EL (cell line): ENCODE measurements at regions not wholly inside any gene's neighbourhood (a gene's known extent, or its start where the extent isn't known, plus 50 kb on each side); places are given as distances from the start of the nearest gene placed in this dataset.

Source experiments
- DNase-seq: peaks from one replicate; pipeline ENCODE4 v3.0.0-alpha.2; 2016

- DNase-seq = no peak
Measured at GRCh38 chr4:54843106-54843505, 185.3 kb downstream of the KIT start.

- DNase-seq = no peak
Measured at GRCh38 chr4:54842656-54843055, 184.9 kb downstream of the KIT start.

DNA sequence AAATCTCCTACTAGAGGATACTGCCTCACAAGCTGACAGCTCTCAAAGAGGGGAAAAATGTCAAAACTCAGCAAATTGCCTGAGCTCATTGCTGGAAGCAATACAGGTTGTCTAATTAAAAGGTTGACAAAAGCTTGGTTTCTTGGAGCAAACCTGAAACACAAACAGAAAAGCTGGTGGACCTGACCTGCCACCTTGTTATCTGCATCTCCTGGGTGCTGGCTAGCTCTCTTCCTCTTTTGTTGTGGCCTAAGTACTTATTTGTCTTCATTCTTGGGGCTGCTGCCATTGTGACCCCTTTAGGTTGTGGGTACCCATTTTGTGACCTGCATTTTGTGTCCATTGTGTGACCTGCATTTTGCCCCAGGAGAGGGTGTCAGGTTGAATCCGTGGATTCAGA, 184.5 kb downstream of the KIT start:
- DNase-seq = no peak

- peak; percentile 59 for DNase-seq
Measured at GRCh38 chr4:54840992-54841768, 183.4 kb downstream of the KIT start.

- no peak for DNase-seq
Measured at GRCh38 chr4:54840430-54840829, 182.7 kb downstream of the KIT start.

DNA sequence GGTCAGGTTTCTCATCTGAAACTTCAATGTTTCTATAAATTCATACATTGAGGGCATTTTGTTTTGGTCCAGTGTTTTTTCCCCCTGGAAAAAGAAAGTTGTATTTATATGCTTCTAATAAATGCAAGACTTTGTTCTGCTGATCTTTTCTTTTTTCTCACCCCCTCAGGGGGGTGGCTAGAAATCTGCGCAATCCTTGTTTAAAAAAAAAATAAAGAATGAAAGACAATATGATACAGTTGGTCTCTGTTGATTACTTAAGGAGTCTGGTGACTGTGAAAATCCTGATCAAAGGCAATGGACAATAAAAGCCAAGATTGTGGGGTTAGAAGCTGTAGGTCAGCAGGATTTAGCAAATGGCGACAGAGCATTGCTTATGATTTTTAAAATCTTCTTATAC, 180.5 kb downstream of the KIT start:
- no peak for DNase-seq

DNA sequence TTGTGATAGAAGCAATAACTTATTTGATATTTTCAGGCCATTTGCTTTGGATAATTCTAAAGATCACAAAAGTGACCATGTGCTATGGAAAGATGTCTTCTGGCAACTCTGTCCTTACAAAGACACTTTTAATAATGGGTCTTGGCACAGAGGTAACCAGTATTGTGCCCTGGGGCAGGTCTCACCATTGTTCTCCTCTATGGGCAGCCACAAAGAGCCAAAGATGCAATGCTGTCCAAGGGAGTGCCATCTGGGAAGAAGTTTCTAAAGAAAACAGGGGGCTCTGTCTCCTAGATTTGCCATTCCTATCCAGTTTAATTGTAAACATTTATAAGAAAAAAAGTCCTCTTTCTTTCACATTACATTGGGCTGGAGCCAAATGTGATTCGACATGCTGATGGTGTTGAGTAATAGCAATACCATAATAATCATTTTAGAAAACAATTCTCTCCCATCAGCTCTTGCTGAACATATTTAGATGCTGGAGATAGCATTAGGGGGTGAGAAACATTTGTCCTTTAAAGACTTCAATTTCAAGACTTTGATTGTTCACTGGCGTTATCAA, 179.9 kb downstream of the KIT start:
- peak; percentile 25 for DNase-seq

DNA sequence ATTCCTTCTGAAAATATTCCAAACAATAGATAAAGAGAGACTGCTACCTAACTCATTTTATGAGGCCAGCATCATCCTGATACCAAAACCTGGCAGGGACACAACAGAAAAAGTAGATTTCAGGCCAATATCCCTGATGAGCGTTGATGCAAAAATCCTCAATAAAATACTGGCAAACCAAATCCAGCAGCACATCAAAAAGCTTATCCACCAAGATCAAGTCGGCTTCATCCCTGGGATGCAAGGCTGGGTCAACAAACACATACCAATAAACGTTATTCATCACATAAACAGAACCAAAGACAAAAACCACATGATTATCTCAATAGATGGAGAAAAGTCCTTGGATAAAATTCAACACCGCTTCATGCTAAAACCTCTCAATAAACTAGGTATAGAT, 170.6 kb downstream of the KIT start:
- DNase-seq = peak; percentile 51

- DNase-seq = no peak
Measured at GRCh38 chr4:54823616-54824015, 165.9 kb downstream of the KIT start.

DNA sequence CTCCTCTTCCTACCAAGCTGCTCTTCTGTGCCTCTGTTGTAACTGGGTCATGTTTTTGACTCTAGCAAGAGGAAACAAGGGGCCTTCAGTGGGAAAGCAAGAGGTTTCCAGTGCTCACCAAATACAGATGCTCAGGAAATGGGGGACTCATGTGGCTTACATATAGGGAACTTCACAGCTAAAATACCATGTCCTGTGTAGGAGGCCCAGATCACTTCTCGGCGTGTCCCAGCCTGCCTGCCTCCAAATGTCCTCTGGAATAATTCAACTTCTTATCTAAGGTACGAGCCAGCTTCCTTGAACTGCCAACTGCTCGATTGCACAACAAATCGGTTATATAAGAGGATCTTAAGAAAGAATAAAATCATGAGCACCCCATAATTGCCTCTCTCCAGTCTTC, 161.3 kb downstream of the KIT start:
- DNase-seq = no peak

DNA sequence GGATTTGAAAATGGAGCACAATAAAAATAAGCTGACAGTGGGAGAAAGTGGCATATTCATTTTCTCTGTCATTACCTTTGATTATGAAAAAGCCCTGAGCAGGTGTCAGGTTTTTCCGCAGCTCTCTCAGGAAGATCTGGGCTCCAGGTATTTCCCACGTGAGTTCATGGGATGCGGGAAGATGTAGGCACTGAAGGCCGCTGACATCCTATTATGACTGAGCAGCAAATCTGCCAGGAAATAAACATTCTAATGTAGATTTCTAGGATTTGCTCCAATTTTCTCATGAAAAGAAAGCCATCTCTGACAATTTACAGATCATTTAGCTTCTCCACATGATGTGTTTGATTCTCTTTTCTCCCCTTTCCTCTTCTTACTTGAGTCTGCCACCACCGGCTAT, 160.7 kb downstream of the KIT start:
- DNase-seq = no peak

DNA sequence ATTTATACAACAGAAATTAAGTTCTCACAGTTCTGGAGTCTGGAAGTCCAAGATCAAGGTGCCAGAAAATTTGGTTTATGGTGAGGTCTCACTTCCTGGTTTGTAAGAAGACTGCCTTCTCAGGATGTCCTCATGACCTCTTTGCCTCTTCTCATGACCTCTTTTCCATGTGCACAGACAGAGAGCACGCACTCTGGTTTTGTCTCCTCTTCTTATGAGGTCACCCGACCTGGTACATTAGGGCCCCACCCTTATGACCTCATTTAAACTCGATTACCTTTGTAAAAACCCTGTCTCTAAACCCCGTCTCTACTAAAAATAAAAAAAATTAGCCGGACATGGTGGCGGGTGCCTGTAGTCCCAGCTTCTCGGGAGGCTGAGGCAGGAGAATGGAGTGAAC, 155.9 kb downstream of the KIT start:
- DNase-seq = no peak

GRCh38 chr4:54806351-54806750, 148.6 kb downstream of the KIT start:
- DNase-seq = no peak

DNA sequence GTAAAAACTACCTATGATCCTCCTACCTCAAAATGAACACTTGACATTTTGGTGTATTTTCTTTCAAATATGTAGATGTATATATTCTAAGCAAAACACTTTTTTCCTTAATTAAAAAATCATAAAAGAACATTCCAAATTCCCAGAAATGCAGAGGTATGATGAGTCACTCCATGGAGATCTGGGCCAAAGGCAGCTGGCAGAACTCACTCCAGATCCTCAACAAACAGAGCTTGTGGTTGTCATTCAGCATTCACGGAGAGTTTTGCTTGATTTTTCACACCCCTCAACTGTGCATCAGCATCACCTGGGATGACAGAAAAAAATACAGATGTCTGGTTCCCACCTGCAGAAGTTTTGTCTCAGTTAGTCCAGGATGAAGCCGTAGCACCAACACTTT, 144.6 kb downstream of the KIT start:
- DNase-seq = no peak

DNA sequence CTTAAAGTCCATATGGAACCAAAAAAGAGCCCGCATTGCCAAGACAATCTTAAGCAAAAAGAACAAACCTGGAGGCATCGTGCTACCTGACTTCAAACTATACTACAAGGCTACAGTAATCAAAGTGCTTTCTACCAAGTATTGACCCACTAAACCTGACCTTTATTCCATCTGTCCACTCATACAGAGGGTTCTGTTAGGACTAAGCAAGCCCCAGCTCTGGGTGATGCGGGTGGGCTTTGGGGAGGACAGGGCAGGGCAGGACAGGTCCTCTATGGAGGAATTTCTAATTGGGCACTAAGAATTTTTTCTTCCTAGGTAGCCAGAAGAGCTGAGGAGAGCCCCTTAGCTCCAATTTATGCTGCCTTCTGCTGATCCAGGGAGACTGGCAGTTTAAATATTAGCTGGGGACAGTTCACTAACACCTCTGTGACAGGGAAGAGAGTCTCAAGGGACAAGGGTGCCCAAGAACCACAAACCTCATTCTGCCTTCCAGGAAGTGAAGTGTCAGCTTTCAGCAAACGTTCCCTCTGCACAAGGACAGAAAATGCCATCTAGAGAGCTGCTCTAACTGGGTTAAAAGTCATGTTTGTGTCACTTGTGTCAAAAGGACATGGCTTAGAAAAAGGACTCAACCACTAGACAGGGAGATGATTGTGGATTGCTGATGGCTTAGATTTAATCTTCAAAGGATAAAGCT, 143.2 kb downstream of the KIT start:
- DNase-seq = no peak

GRCh38 chr4:54794579-54794978, 136.8 kb downstream of the KIT start:
- no peak for DNase-seq

DNA sequence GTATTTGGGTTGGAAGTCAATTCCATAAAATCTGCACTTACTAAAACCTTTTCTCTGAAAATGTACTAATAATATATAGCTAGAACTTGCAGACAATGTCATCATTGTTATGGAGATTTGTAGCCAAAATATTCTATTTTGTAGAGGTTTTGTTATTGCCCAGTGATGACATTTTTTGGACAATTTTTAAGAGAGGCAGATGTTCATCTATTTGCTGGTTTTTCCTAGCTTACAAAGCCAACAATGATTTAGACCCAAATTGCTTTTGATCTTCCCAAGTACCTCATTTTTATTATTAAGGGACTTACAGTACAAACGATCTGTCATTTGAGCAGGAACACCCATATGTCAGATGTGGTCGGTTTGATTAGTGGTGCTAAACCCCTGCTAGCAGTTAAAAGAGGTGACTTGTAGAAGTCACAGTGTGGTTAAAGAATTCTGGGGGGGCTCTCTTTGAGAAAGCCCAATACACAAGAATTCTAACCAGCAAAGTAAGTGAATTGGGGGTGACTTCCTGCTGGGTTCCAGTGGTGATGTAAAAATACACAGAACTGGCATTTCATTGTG, 136.2 kb downstream of the KIT start:
- no peak for DNase-seq
